GM12878 (cell line): ENCODE measurements at regions not wholly inside any gene's neighbourhood (a gene's known extent, or its start where the extent isn't known, plus 50 kb on each side); places are given as distances from the start of the nearest gene placed in this dataset.
"Not testable (repeated sequence)": the region's sequence is repeated elsewhere in the genome, so short reads cannot be mapped to it uniquely, and the experiment has no call there.

Source experiments
- ATAC-seq: fragments of 200-7000 bp; cut with Tn5 transposase; 3 replicates; pipeline ENCODE4 v1.9.1; 2020; ENCODE audit warnings: mild to moderate bottlenecking, moderate library complexity
- BruUV-seq: library from RNA; stranded (reverse); fragments of 400-500 nt; replicated peaks from 2 replicates; lab custom pipeline; 2021; lab: Mats Ljungman, UMichigan
- CTCF ChIA-PET: fragments of 300-600 bp; sonication (Branson Sonifier 250); formaldehyde crosslinking; extraction: SDS; loops from one replicate; lab custom pipeline; 2021; ENCODE audit warnings: inconsistent platforms; lab: Yijun Ruan, JAX
- POLR2A ChIA-PET: fragments of 350-600 bp; formaldehyde crosslinking; extraction: SDS; loops from one replicate; lab custom pipeline; 2021; ENCODE audit warnings: inconsistent platforms; lab: Charles Lee
- RAD21 ChIA-PET: fragments of 300-600 bp; sonication (Branson Sonifier 250); formaldehyde crosslinking; loops from one replicate; lab custom pipeline; 2023; ENCODE audit warnings: antibody characterized with exemption; ENCODE audit not compliant: unreplicated experiment; lab: Charles Lee
- SMC1A ChIA-PET: fragments of 300-600 bp; sonication (Branson Sonifier 250); formaldehyde crosslinking; loops from one replicate; lab custom pipeline; 2023; ENCODE audit not compliant: unreplicated experiment, uncharacterized antibody; lab: Charles Lee
- DNase-seq: peaks from one replicate; pipeline ENCODE4 v3.0.0-alpha.2; 2011; ENCODE audit warnings: low read depth, low spot score
- FAIRE-seq: peaks from 3 replicates; lab custom pipeline; 2011; peaks lifted over from hg19 to GRCh38; lab: Jason Lieb, UNC
- H2AFZ ChIP-seq: 2 replicates; pipeline ENCODE4 v1.6.0; 2011; ENCODE audit warnings: low read depth, low read length, control low read depth; ENCODE audit not compliant: control insufficient read depth
- H3K27ac ChIP-seq: 2 replicates; pipeline ENCODE4 v1.5.1; 2011; ENCODE audit warnings: control low read depth; ENCODE audit not compliant: control insufficient read depth, insufficient read depth
- H3K27me3 ChIP-seq, 2 experiments: replicated peaks in 1 of 2; 2 replicates each; pipeline versions ENCODE4 v1.6.0 to v1.6.1; 2011; ENCODE audit warnings: low read length in 1 of 2; ENCODE audit not compliant: control insufficient read depth in 2 of 2, insufficient read depth in 2 of 2
- H3K36me3 ChIP-seq, 2 experiments: 2 replicates each; pipeline ENCODE4 v1.5.1; 2011; ENCODE audit warnings: low read length in 1 of 2; ENCODE audit not compliant: control insufficient read depth in 2 of 2, insufficient read depth in 2 of 2
- H3K4me1 ChIP-seq: 2 replicates; pipeline ENCODE4 v1.6.1; 2011; ENCODE audit warnings: mild to moderate bottlenecking, low read length, moderate library complexity, mixed read lengths; ENCODE audit not compliant: control insufficient read depth, insufficient read depth
- H3K4me2 ChIP-seq: 2 replicates; pipeline ENCODE4 v1.6.0; 2011; ENCODE audit warnings: control low read depth; ENCODE audit not compliant: control insufficient read depth, insufficient read depth
- H3K4me3 ChIP-seq: fragments of 200-600 bp; sonication (generic); 2 replicates; pipeline ENCODE4 v1.5.1; 2016
- H3K79me2 ChIP-seq: 2 replicates; pipeline ENCODE4 v1.6.0; 2011; ENCODE audit warnings: low read length; ENCODE audit not compliant: control insufficient read depth, insufficient read depth
- H3K9ac ChIP-seq: 2 replicates; pipeline ENCODE4 v1.8.0; 2011; ENCODE audit warnings: low read length, control low read depth, mixed read lengths; ENCODE audit not compliant: control insufficient read depth, insufficient read depth
- H3K9me3 ChIP-seq: replicated peaks from 3 replicates; pipeline ENCODE4 v1.5.1; 2011; ENCODE audit warnings: mild to moderate bottlenecking, low read length; ENCODE audit not compliant: control insufficient read depth, insufficient read depth
- H4K20me1 ChIP-seq: 2 replicates; pipeline ENCODE4 v1.6.0; 2011; ENCODE audit not compliant: control insufficient read depth, insufficient read depth
- BHLHE40 ChIP-seq, 2 experiments: fragments of 450-650 bp in 1 of 2; IDR thresholded peaks; 2 replicates each; pipeline ENCODE4 v1.6.1; 2011 to 2017; ENCODE audit warnings: low read depth in 2 of 2, borderline replicate concordance in 1 of 2, improper control_type of control experiment in 1 of 2, low read length in 1 of 2, mild to moderate bottlenecking in 1 of 2
- BRCA1 ChIP-seq: IDR thresholded peaks from 2 replicates; pipeline ENCODE4 v1.6.1; 2011; ENCODE audit warnings: low read depth, low read length, improper control_type of control experiment
- CTCF ChIP-seq, 3 experiments: IDR thresholded peaks in 2 of 3; conservative IDR thresholded peaks in 1 of 3; 2 replicates each; pipeline ENCODE4 v1.5.1; 2011; ENCODE audit warnings: low read depth in 3 of 3, low read length in 3 of 3, mild to moderate bottlenecking in 3 of 3, control low read depth in 2 of 3, moderate library complexity in 2 of 3, inconsistent platforms in 1 of 3, mixed read lengths in 1 of 3; ENCODE audit not compliant: control insufficient read depth in 2 of 3, insufficient read depth in 1 of 3; ENCODE audit errors: extremely low read depth in 1 of 3
- PKNOX1 ChIP-seq: fragments of 450-650 bp; IDR thresholded peaks from 2 replicates; pipeline ENCODE4 v1.6.1; 2016; ENCODE audit warnings: mild to moderate bottlenecking
- RAD21 ChIP-seq: IDR thresholded peaks from 2 replicates; pipeline ENCODE4 v1.6.1; 2011; ENCODE audit warnings: mild to moderate bottlenecking, low read depth, low read length, moderate library complexity; ENCODE audit not compliant: insufficient read depth
- SIX5 ChIP-seq: IDR thresholded peaks from 2 replicates; pipeline ENCODE4 v1.6.1; 2011; ENCODE audit warnings: mild to moderate bottlenecking, low read depth, low read length, moderate library complexity; ENCODE audit not compliant: severe bottlenecking
- STAT1 ChIP-seq: fragments of 450-650 bp; conservative IDR thresholded peaks from 2 replicates; pipeline ENCODE4 v1.6.1; 2014; ENCODE audit warnings: antibody characterized with exemption, mild to moderate bottlenecking
- SUPT20H ChIP-seq: IDR thresholded peaks from 2 replicates; pipeline ENCODE4 v1.6.1; 2011; ENCODE audit warnings: low read depth, mild to moderate bottlenecking, low read length, moderate library complexity, borderline replicate concordance; ENCODE audit not compliant: control insufficient read depth
- YBX1 ChIP-seq: fragments of 450-650 bp; IDR thresholded peaks from 2 replicates; pipeline ENCODE4 v1.6.1; 2016; ENCODE audit warnings: antibody characterized with exemption
- whole genome bisulfite sequencing: methylation state at CpG from one replicate; pipeline ENCODE4 v1.1.6; 2016; ENCODE audit warnings: low lambda C conversion rate; ENCODE audit not compliant: insufficient replicate concordance, insufficient coverage; ENCODE audit errors: missing lambda C conversion rate; 5-methylcytosine and 5-hydroxymethylcytosine counted together
- in situ Hi-C: fragments of 300-500 bp; cut with MboI; formaldehyde crosslinking; loops from 9 replicates; pipeline ENCODE4 v1.14.3; 2018; ENCODE audit warnings: mixed read lengths
- intact Hi-C: fragments of 100-400 bp; cut with micrococcal nuclease; formaldehyde crosslinking; loops from one replicate; pipeline ENCODE4 v1.14.2; 2022; ENCODE audit not compliant: unreplicated experiment

DNA sequence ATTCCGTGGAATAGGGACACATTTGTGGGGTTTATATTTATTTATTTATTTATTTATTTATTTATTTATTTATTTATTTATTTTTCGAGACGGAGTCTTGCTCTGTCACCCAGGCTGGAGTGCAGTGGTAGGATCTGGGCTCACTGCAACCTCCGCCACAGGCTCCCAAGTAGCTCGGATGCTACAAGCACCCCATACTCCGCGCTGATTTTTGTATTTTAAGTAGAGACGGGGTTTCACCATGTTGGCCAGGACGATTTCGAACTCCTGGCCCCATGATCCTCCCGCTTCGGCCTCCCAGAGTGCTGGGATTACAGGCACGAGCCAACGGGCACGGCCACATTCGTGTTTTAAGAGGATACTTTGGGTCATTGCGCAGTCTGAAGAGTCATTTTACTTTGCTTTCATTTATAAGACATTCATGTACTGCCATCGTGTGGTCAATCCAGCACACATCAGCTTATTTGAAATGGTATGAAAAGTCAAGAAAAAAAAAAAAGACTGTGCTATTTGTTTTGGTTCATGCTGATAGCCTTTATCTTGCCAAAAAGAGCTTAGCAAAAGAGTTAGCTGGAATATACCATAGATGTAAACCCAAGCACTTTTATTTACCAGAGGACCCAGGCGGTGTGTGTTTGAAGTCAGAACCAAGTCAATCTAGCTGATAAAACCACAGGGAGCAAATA lies 1075.0 kb downstream of the EPHA3 start:
- DNase-seq, H2AFZ ChIP-seq, H4K20me1 ChIP-seq, H3K4me2 ChIP-seq, H3K27me3 ChIP-seq, POLR2A ChIA-PET, H3K9ac ChIP-seq, H3K4me1 ChIP-seq, H3K27ac ChIP-seq, H3K9me3 ChIP-seq, H3K79me2 ChIP-seq, BruUV-seq, H3K36me3 ChIP-seq, H3K4me3 ChIP-seq: not testable (repeated sequence)
- CTCF ChIA-PET: interaction anchor here (0.7 to 3.5 kb wide), 6 partner anchors 53 to 1986 kb away, joined by 3 to 15 read pairs (median 4); no protein-coding TSS in a partner anchor
- 28% methylated on average over 19 of the region's 19 CpGs for WGBS
- SMC1A ChIA-PET: interaction anchor here (0.6 to 1.9 kb wide), 3 partner anchors 41 to 1978 kb away, joined by 3 to 5 read pairs (median 3); no protein-coding TSS in a partner anchor
- ATAC-seq (peak; percentile 75), FAIRE-seq (peak; percentile 98)
- intact Hi-C loops (loop anchor here (5.0 kb wide), 1 partner anchor 1980 kb away; no protein-coding TSS in a partner anchor), in situ Hi-C loops (loop anchor here (10.0 kb wide), 1 partner anchor 1978 kb away; no protein-coding TSS in a partner anchor)
- RAD21 ChIA-PET: interaction anchor here (1.3 kb wide), 1 partner anchor 1963 kb away, joined by 7 read pairs; no protein-coding TSS in a partner anchor
- peak; percentile 29; the same call in 1 of the 2 replicates for TF ChIP-seq RAD21
- peak in 2 of 3 experiments; percentile 16 to 18; a peak in 4 of 6 replicates for TF ChIP-seq CTCF (IDR thresholded peaks at IDR 0.05 in 2 of 3, conservative IDR thresholded peaks at IDR 0.05 in 1 of 3; ENCODE audit: control insufficient read depth in 2 of 3, extremely low read depth in 1 of 3, insufficient read depth in 1 of 3, low read depth in 3 of 3, low read length in 3 of 3)

DNA sequence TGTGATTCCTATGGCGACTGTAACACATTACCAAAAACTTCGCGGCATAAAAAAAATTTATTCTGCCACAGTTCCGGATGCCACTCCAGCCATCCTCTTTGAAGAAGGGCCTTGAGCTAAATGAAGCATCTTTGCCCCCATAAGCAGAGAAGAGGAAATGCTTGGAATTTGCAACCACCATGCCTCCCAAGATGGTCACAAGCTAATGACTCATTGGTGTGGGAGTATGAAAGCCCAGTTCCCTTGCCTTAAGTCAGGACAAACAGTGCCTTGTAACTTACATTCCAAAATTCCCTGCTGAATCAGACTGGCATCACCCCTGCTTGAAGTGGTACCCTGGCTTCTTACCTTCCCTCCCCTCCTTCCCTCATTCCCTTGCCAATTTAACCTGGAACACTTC lies 1077.4 kb downstream of the EPHA3 start:
- no peaks in the 10 kb centered on the region for H3K36me3 ChIP-seq
- H3K9ac ChIP-seq: no peak overlapping the region
- H3K27ac ChIP-seq: no peak overlapping the region
- no peaks in the 10 kb centered on the region for H3K79me2 ChIP-seq
- ATAC-seq (no peak), FAIRE-seq (no peak), DNase-seq (no peak)
- no peak overlapping the region for H3K4me3 ChIP-seq
- H4K20me1 ChIP-seq: no peaks in the 10 kb centered on the region
- no peak overlapping the region for H3K4me2 ChIP-seq
- ChIA-PET SMC1A (no interaction called here), POLR2A (no interaction called here), CTCF (no interaction called here), RAD21 (no interaction called here)
- BruUV-seq: no TSS peak
- TF ChIP-seq SIX5 (no peak), STAT1 (no peak), YBX1 (no peak), BRCA1 (no peak), PKNOX1 (no peak), SUPT20H (no peak), BHLHE40 (IDR thresholded peaks at IDR 0.05; ENCODE audit: borderline replicate concordance in 1 of 2, low read depth in 2 of 2, low read length in 1 of 2) (no peak)
- H2AFZ ChIP-seq: no peak overlapping the region
- 76% methylated on average over 4 of the region's 4 CpGs for WGBS
- no peaks in the 10 kb centered on the region for H3K27me3 ChIP-seq
- intact Hi-C loops (loop anchor here (5.0 kb wide), 1 partner anchor 1983 kb away; no protein-coding TSS in a partner anchor), in situ Hi-C loops (loop anchor here (10.0 kb wide), 1 partner anchor 1980 kb away; no protein-coding TSS in a partner anchor)
- no peaks in the 10 kb centered on the region for H3K9me3 ChIP-seq
- no peaks in the 10 kb centered on the region for H3K4me1 ChIP-seq
